Right ventricle myocardium inferior (tissue), 1 donor: ENCODE measurements at regions not wholly inside any gene's neighbourhood (a gene's known extent, or its start where the extent isn't known, plus 50 kb on each side); places are given as distances from the start of the nearest gene placed in this dataset.
A peak's percentile ranks its signal among the peaks of the same experiment; 100 is the strongest.

ENCODE experiments used
- ATAC-seq: fragments of 200-7000 bp; cut with Tn5 transposase; one replicate; pipeline ENCODE4 v1.9.1; 2020; ENCODE audit warnings: mild to moderate bottlenecking, moderate library complexity
- DNase-seq: peaks from one replicate; pipeline ENCODE4 v3.0.0; 2021; ENCODE audit errors: missing footprints
- intact Hi-C: fragments of 100-400 bp; cut with DNase I; formaldehyde crosslinking; loops from one replicate; pipeline ENCODE4 v1.11.0; 2022
- donor health status: DM: no; HTN: yes; CAD: no; lungs with severe emphysema.

DNA sequence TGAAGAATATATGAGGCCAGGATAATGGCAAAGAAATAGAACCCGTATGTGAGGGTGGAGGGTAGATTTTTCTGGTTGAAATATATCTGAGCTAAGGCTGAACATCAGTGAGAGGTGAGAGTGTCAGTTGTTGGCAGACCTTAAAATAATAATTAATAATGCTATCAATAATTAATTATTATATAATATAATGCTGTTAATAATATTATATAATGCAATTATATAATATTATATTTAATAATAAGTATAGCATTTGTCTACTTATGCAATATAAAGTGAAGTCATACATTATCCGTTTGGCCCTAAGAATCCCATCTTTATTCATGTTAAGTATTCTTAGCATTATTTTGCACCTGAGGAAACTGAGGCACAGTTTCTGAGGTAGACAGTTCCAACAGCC, 269.9 kb upstream of the FZD8 start:
- intact Hi-C loops, result no loop called here
- ATAC-seq (no peak), DNase-seq (no peak)

DNA sequence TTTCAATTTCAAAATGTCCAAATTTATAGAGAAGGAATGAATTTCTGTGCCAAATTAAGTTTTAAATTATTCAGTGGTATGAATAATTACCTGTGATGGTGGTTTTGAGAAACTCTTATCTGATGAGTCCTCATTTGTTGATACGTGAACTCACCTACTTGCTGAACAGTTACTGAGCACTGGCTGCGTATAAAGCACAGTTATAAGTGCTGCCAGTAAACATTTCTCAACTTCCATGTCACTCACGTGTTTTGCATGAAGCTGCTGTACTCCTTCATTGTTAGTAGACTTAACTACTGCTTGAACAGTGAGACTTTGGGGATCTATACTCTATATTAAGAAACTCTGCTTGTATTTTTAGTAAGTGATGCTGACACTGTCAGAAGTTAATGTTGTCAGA, 269.1 kb upstream of the FZD8 start:
- ATAC-seq (no peak), DNase-seq (no peak)
- intact Hi-C loops, result no loop called here

DNA sequence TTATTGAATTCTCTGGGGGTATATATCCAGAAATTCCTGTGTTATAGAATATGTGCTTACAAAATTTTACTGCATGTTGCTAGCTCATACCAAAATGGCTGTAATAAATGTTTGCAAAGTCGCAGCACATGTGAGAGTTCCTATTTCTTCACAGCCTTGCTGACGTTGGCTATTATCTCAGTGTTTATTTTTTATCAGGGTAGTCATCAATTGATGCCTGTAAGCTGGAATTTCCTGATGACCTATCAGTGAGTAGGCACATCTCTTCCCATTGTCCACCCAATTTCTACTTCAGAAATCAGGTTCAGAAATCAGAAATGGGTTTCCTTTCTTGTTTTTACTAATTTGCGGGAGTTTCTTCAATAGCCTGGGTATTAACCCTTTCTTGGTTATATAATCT, 268.1 kb upstream of the FZD8 start:
- DNase-seq (no peak), ATAC-seq (no peak)
- intact Hi-C loops, result no loop called here

DNA sequence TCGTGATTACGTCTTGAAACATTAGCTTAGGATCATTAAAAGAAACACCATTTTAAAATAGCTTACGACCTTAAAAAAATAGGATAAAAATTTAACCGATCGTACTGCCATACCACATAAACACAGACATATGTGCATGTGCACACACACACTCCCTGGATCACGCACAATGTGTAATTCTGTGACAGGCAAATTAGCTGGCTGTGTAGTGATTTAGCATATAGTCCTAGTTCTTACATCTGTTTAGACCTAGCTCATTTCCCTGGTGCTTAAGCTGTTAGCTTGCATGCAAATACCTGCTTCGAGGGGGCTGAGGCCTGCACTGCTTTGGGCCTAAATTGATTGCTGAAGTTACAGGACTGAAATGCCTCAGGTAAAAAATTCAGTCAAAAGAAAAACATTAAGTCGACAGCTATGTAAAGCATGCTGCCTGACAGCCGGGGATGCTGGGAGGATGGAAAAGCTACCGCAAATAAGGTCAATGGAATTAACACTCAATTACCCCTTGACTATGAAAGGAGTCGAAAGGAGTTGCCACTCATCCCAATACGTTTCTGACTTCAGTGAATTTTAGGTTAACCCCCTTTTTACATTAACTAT, 267.1 kb upstream of the FZD8 start:
- ATAC-seq (no peak), DNase-seq (no peak)
- intact Hi-C loops, result no loop called here

GRCh38 chr10:35908451-35908850, 266.4 kb upstream of the FZD8 start:
- no peak for DNase-seq
- no peak for ATAC-seq
- intact Hi-C loops, result no loop called here

DNA sequence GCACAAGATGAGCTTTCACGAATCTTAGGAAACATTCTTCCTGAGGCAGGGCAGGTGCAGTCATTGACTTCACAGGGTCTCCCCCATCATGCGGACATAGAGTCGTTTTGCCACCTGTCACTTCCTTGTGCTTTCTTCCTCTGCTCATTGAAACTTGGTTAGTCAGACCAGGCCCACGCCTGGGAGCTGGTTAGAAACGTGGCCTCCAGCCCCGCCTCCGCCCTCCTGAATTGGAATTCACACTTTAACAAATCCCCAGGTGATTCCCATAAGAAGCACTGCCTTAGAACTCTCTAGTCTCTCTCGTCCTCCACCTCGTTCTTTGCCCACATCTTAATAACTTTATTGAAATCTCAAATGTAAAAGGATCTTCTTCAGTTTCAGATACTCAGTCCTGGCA, 265.5 kb upstream of the FZD8 start:
- DNase-seq, result no peak
- no peak for ATAC-seq
- intact Hi-C loops, result no loop called here

DNA sequence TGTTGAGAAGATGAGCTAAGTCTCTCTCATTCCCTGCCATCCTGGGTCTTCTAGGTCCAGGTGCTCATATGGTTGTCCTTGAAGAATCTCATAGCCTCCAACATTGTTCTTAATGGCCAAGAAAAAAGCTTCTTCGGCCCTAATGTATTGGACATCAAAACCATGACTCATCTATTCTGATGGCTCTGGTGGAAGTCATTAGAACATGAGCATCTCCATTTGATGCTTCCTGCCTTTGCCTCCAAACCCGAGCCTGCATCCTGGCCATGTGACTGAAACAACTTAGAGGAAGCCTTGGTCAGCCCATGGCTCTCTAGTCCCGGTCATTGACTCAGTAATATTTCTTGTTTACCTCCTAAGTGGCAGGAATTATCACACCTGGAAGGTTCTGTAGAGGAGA, 264.1 kb upstream of the FZD8 start:
- intact Hi-C loops, result no loop called here
- DNase-seq, result no peak
- no peak for ATAC-seq

- no peak for DNase-seq
- intact Hi-C loops, result no loop called here
- no peak for ATAC-seq
Observed at GRCh38 chr10:35903021-35903420, 260.9 kb upstream of the FZD8 start.

GRCh38 chr10:35898716-35899440, 256.8 kb upstream of the FZD8 start:
- intact Hi-C loops, result loop anchor here (5.0 to 10.0 kb wide), 2 partner anchors 74 to 257 kb away; partner anchors contain the start of gene FZD8
- DNase-seq, result peak; percentile 70
- peak; percentile 82 for ATAC-seq

DNA sequence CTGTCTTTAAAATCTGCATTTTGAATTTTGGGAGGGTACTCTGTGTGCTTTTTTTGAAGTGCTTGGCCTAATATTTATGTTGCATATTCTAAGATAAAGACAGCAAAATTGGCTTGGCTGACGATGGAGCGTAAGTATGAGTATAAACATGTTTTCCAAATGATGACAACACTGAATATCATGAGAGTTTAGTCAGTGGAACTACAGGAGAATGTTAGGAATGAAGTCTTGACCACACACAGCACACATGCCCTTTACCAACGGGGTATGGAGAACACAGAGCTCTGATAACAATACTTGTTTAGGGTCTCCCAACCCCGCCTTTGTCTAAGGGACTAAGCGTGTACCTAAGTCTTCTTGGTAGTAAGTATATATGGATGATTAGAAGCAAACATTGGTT, 253.9 kb upstream of the FZD8 start:
- no peak for ATAC-seq
- intact Hi-C loops, result loop anchor here (5.0 to 10.0 kb wide), 2 partner anchors 71 to 254 kb away; partner anchors contain the start of gene FZD8
- DNase-seq, result no peak

DNA sequence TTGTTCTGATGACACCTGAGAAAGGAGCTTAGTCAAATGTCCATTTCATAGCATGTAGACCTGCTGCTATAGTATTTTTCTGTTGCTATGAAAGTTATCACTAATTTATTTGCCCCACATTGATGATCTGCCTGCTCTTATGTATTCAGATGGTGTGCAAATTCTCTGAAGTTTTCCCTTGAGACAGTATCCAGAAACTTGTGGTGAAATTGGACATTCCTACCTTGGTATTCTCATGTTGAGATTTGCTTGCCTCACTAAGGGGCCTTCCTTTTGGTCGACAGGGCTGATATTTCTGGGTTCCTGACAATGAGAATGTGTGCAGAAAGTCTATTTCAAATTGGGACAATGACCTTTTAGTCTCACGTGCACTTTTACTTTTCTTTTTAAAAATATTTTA, 253.2 kb upstream of the FZD8 start:
- intact Hi-C loops, result loop anchor here (5.0 to 10.0 kb wide), 2 partner anchors 71 to 253 kb away; partner anchors contain the start of gene FZD8
- ATAC-seq (no peak), DNase-seq (no peak)

DNA sequence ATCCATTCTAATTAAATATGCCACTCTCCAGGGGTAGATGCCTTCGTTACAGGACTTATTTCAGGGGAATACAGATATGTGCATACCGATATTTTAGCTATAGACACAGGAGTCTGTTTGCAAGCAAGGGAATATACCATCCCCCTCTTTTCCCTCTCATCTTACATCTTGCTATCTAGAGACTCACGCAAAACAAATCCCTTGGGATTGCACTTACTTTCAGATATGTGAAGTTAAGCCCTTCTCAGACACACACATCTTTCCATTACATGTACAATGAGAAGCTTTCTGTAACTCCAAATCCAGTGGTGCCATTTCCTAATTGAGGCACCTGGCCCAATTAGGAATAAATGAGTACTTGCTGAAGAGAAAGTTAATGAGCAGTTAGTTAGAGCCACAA, 250.4 kb upstream of the FZD8 start:
- DNase-seq (no peak), ATAC-seq (no peak)
- intact Hi-C loops, result loop anchor here (10.0 kb wide), 1 partner anchor 68 kb away; no protein-coding TSS in a partner anchor

DNA sequence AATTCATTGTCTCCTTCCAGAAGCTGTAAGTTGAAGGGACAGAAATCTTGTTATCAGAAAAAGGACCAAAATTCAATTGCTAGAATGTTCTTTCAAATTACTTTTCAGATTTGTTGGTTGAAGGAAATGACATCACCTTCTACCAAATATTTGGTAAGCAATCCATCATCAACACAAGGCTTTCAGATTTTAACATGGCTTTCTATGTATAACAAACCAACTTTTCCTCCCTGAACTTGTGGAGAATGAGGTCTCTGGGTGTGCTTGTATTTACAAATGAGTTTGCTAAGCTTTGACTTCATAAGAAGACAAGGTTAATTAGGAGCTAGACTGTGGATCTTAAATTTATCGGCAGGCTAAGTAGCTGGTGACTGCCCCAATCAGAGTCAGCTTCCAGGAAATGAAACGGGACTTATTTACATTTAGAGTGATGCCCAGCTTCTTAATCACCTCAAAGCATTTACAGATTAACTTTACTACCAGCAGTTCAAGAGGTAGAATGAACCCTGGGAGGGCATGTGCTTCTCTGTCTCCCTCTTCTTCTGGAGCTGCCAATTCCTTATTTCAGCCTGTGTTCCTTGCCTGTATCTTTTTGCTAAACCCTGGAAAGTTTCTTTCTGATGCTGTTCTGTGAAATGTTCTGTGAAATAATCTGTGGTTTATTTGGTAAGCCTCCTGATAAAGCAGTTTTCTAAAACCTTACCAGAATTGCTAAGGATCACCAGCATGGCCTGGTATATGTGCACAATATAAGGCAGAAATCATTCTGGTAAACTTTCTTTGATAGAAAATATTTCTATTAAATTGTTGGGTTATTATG, 248.8 kb upstream of the FZD8 start:
- DNase-seq, result no peak
- ATAC-seq, result no peak
- intact Hi-C loops, result loop anchor here (10.0 kb wide), 1 partner anchor 66 kb away; no protein-coding TSS in a partner anchor

- ATAC-seq (no peak), DNase-seq (no peak)
- intact Hi-C loops, result loop anchor here (10.0 kb wide), 1 partner anchor 65 kb away; no protein-coding TSS in a partner anchor
Observed at GRCh38 chr10:35889971-35890675, 248.0 kb upstream of the FZD8 start.

GRCh38 chr10:35889226-35889625, 247.1 kb upstream of the FZD8 start:
- ATAC-seq (no peak), DNase-seq (no peak)
- intact Hi-C loops, result no loop called here

GRCh38 chr10:35888400-35888799, 246.3 kb upstream of the FZD8 start:
- intact Hi-C loops, result no loop called here
- ATAC-seq (no peak), DNase-seq (no peak)

- ATAC-seq (no peak), DNase-seq (no peak)
- intact Hi-C loops, result no loop called here
Observed at GRCh38 chr10:35887685-35888084, 245.6 kb upstream of the FZD8 start.

DNA sequence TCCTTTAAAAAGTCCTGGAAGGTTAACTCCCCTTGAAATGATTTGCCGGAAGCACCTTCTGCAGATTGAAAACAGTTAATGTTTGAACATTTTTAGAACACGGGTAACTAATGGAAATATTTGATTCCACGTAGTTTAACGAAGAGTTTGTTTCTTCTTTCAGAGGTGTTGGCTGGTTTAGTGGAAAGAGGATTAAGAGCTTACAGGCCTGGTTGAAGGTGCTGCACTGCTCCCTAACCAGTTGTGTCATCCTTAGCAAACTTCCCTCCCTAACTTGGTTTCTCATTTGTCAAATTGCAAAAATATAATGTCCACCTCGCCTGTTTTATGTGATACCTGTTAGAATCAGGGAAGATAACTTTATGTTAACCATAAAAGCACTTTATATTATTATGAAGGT, 243.0 kb upstream of the FZD8 start:
- ATAC-seq, result no peak
- no peak for DNase-seq
- intact Hi-C loops, result no loop called here

- ATAC-seq (no peak), DNase-seq (no peak)
- intact Hi-C loops, result no loop called here
Observed at GRCh38 chr10:35884657-35885071, 242.6 kb upstream of the FZD8 start.
